RWPE1 (cell line): ENCODE measurements at regions not wholly inside any gene's neighbourhood (a gene's known extent, or its start where the extent isn't known, plus 50 kb on each side); places are given as distances from the start of the nearest gene placed in this dataset.

Experiments
- CTCF ChIA-PET: fragments of 350-600 bp; sonication (Branson Sonifier 250); formaldehyde crosslinking; extraction: SDS; loops from one replicate; lab custom pipeline; 2021; lab: Yijun Ruan, JAX
- POLR2A ChIA-PET: fragments of 400-600 bp; formaldehyde crosslinking; extraction: SDS; loops from one replicate; lab custom pipeline; 2020; ENCODE audit warnings: antibody characterized with exemption; ENCODE audit not compliant: low non-redundant PET; lab: Yijun Ruan, JAX
- DNase-seq: peaks from one replicate; pipeline ENCODE4 v3.0.0; 2012; ENCODE audit warnings: low spot score
- H3K27ac ChIP-seq: fragments of 450-650 bp; 2 replicates; pipeline ENCODE4 v1.5.1; 2017
- TF ChIP-seq, protein P1 (sequence below): fragments of 450-650 bp; conservative IDR thresholded peaks from 2 replicates; pipeline ENCODE4 v1.5.1; 2017; ENCODE audit warnings: low read depth, mild to moderate bottlenecking

GRCh38 chr1:79928901-79929300, 922.4 kb upstream of the ADGRL4 start:
- DNase-seq, result no peak
- ChIA-PET POLR2A (no interaction called here), CTCF (no interaction called here)
- no peak overlapping the region for H3K27ac ChIP-seq
- TF ChIP-seq, protein P1, sequence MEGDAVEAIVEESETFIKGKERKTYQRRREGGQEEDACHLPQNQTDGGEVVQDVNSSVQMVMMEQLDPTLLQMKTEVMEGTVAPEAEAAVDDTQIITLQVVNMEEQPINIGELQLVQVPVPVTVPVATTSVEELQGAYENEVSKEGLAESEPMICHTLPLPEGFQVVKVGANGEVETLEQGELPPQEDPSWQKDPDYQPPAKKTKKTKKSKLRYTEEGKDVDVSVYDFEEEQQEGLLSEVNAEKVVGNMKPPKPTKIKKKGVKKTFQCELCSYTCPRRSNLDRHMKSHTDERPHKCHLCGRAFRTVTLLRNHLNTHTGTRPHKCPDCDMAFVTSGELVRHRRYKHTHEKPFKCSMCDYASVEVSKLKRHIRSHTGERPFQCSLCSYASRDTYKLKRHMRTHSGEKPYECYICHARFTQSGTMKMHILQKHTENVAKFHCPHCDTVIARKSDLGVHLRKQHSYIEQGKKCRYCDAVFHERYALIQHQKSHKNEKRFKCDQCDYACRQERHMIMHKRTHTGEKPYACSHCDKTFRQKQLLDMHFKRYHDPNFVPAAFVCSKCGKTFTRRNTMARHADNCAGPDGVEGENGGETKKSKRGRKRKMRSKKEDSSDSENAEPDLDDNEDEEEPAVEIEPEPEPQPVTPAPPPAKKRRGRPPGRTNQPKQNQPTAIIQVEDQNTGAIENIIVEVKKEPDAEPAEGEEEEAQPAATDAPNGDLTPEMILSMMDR, result no peak

GRCh38 chr1:79920960-79921669, 914.6 kb upstream of the ADGRL4 start:
- DNase-seq, result no peak
- H3K27ac ChIP-seq, result no peak overlapping the region
- CTCF ChIA-PET, result no interaction called here
- POLR2A ChIA-PET, result no interaction called here
- TF ChIP-seq, protein P1, result no peak

- CTCF ChIA-PET, result no interaction called here
- POLR2A ChIA-PET, result no interaction called here
- H3K27ac ChIP-seq, result no peak overlapping the region
- DNase-seq, result no peak
- TF ChIP-seq, protein P1, result no peak
These were observed 908.4 kb upstream of the ADGRL4 start for GRCh38 chr1:79914896-79915295.

DNA sequence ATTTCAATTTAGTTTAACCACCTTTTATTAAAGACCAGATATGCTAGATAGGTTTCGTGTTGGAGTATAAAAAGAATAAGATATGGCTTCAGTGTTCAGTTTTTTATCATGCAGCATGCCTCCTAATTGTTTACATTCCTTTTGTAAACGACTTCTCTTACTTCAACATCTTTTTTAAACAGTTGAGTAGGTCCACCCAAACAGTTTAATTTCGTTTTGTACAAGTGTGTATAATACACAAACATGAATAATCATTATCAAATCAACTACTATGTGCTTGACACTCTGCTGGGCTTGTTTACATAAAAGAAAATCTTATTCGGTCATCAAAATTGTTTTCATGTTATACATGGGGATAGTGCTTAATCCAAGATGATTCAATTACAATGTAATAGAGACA, 906.3 kb upstream of the ADGRL4 start:
- TF ChIP-seq, protein P1, result no peak
- ChIA-PET POLR2A (no interaction called here), CTCF (no interaction called here)
- no peak overlapping the region for H3K27ac ChIP-seq
- no peak for DNase-seq

- H3K27ac ChIP-seq, result no peak overlapping the region
- TF ChIP-seq, protein P1, result no peak
- ChIA-PET CTCF (no interaction called here), POLR2A (no interaction called here)
- DNase-seq, result no peak
These were observed 896.8 kb upstream of the ADGRL4 start for GRCh38 chr1:79903321-79903720.

DNA sequence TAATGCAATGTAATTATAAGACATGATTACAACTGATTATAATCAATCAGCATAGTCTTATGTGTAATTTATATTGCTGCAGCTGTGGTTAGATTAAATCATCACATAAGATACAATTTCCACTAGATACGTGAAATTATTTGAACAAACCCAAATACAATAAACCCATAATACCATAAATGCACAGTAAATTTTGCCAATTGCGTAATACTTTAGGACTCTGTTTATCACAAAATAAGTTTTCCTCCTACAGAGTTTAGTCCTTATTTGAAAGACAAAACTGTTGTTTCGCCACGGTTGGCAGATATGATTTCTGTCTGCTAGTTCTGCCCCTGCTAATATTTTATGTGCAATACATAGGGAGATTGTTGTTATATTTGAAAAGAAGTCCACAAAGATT, 895.9 kb upstream of the ADGRL4 start:
- no peak overlapping the region for H3K27ac ChIP-seq
- ChIA-PET CTCF (no interaction called here), POLR2A (no interaction called here)
- TF ChIP-seq, protein P1, result no peak
- DNase-seq, result no peak
